Tibial artery (tissue), 4 donors: ENCODE measurements at regions not wholly inside any gene's neighbourhood (a gene's known extent, or its start where the extent isn't known, plus 50 kb on each side); places are given as distances from the start of the nearest gene placed in this dataset.
A peak's percentile ranks its signal among the peaks of the same experiment; 100 is the strongest.

Source experiments
- DNase-seq, 2 donors: peaks; one replicate each; pipeline ENCODE4 v3.0.0-alpha.2; 2019
- H3K27ac ChIP-seq, 2 donors: fragments of 200-600 bp; sonication (generic) in 1 of 2; 1 replicate in 1 of 2; 2 replicates in 1 of 2; pipeline ENCODE4 v1.5.1; 2018 to 2019; ENCODE audit warnings: mild to moderate bottlenecking in 1 of 2
- H3K27me3 ChIP-seq, 2 donors: fragments of 200-600 bp; sonication (generic) in 1 of 2; one replicate each; pipeline versions ENCODE4 v1.5.1 to v1.6.0; 2016 to 2019
- H3K36me3 ChIP-seq, 3 donors: fragments of 200-600 bp; sonication (generic) in 2 of 3; one replicate each; pipeline ENCODE4 v1.5.1; 2016 to 2019; ENCODE audit warnings: mild to moderate bottlenecking in 2 of 3
- H3K4me1 ChIP-seq, 4 donors: fragments of 200-600 bp; sonication (generic) in 2 of 4; 1 replicate in 3 of 4; 2 replicates in 1 of 4; pipeline ENCODE4 v1.5.1; 2016 to 2019
- H3K4me3 ChIP-seq, 2 donors: fragments of 200-600 bp; sonication (generic) in 1 of 2; 1 replicate in 1 of 2; 2 replicates in 1 of 2; pipeline ENCODE4 v1.5.1; 2018 to 2019; ENCODE audit warnings: mild to moderate bottlenecking in 2 of 2
- H3K9me3 ChIP-seq, 3 donors: fragments of 200-600 bp; sonication (generic) in 1 of 3; one replicate each; pipeline ENCODE4 v1.5.1; 2016 to 2019
- CTCF ChIP-seq, 2 experiments: fragments of 200-600 bp in 1 of 2; fragments of 450-650 bp in 1 of 2; IDR thresholded peaks; one replicate each; pipeline ENCODE4 v1.5.1; 2017 to 2019; ENCODE audit warnings: antibody characterized with exemption in 2 of 2, mild to moderate bottlenecking in 1 of 2, moderate library complexity in 1 of 2
- intact Hi-C: fragments of 100-400 bp; cut with DNase I; formaldehyde crosslinking; loops from one replicate; pipeline ENCODE4 v1.15.0; 2023; ENCODE audit warnings: low total_unique reads

GRCh38 chr13:50712456-50712855 lies 131.0 kb downstream of the DLEU7 start:
- Histone ChIP-seq H3K4me3 (no peak overlapping the region), H3K27me3 (no peaks in the 10 kb centered on the region), H3K4me1 (no peaks in the 10 kb centered on the region), H3K27ac (no peak overlapping the region), H3K9me3 (no peaks in the 10 kb centered on the region), H3K36me3 (no peaks in the 10 kb centered on the region)
- intact Hi-C loops: loop anchor here (2.0 kb wide), 1 partner anchor 40 kb away; no protein-coding TSS in a partner anchor
- DNase-seq: no peak
- TF ChIP-seq CTCF (IDR thresholded peaks at IDR 0.05): no peak

- TF ChIP-seq CTCF (IDR thresholded peaks at IDR 0.05): no peak
- H3K27me3 ChIP-seq: no peaks in the 10 kb centered on the region
- no peaks in the 10 kb centered on the region for H3K4me1 ChIP-seq
- H3K27ac ChIP-seq: no peak overlapping the region
- intact Hi-C loops: loop anchor here (2.0 kb wide), 1 partner anchor 40 kb away; no protein-coding TSS in a partner anchor
- no peaks in the 10 kb centered on the region for H3K36me3 ChIP-seq
- no peak overlapping the region for H3K4me3 ChIP-seq
- DNase-seq: no peak
- H3K9me3 ChIP-seq: no peaks in the 10 kb centered on the region
Observed at GRCh38 chr13:50712881-50713280, 130.6 kb downstream of the DLEU7 start.

- Histone ChIP-seq H3K9me3 (no peaks in the 10 kb centered on the region), H3K4me3 (no peak overlapping the region), H3K4me1 (no peaks in the 10 kb centered on the region), H3K27me3 (no peaks in the 10 kb centered on the region), H3K36me3 (no peaks in the 10 kb centered on the region), H3K27ac (no peak overlapping the region)
- no peak for DNase-seq
- intact Hi-C loops: loop anchor here (2.0 kb wide), 1 partner anchor 39 kb away; no protein-coding TSS in a partner anchor
- no peak for TF ChIP-seq CTCF (IDR thresholded peaks at IDR 0.05)
Observed at GRCh38 chr13:50713523-50714248, 129.8 kb downstream of the DLEU7 start.

- Histone ChIP-seq H3K27me3 (no peaks in the 10 kb centered on the region), H3K27ac (no peak overlapping the region), H3K4me3 (no peak overlapping the region), H3K36me3 (no peaks in the 10 kb centered on the region), H3K9me3 (no peaks in the 10 kb centered on the region), H3K4me1 (no peaks in the 10 kb centered on the region)
- TF ChIP-seq CTCF (IDR thresholded peaks at IDR 0.05): no peak
- no peak for DNase-seq
- intact Hi-C loops: no loop called here
Observed at GRCh38 chr13:50714891-50715290, 128.6 kb downstream of the DLEU7 start.

GRCh38 chr13:50715402-50716146 lies 127.9 kb downstream of the DLEU7 start:
- peak overlapping the region in 1 of 2 donors; percentile 6 for H3K4me3 ChIP-seq
- DNase-seq: peak; percentile 70 to 77
- H3K4me1 ChIP-seq: no peaks in the 10 kb centered on the region
- no peak for TF ChIP-seq CTCF (IDR thresholded peaks at IDR 0.05)
- H3K36me3 ChIP-seq: no peaks in the 10 kb centered on the region
- no peaks in the 10 kb centered on the region for H3K9me3 ChIP-seq
- intact Hi-C loops: no loop called here
- no peak overlapping the region for H3K27ac ChIP-seq
- no peaks in the 10 kb centered on the region for H3K27me3 ChIP-seq
